MCF 10A (cell line): ENCODE measurements at regions not wholly inside any gene's neighbourhood (a gene's known extent, or its start where the extent isn't known, plus 50 kb on each side); places are given as distances from the start of the nearest gene placed in this dataset.

ENCODE experiments used
- BruUV-seq: library from RNA; stranded (reverse); fragments of 400-500 nt; replicated peaks from 2 replicates; lab custom pipeline; 2021; lab: Mats Ljungman, UMichigan
- CTCF ChIA-PET: fragments of 300-600 bp; sonication (Branson Sonifier 250); formaldehyde crosslinking; extraction: SDS; loops from one replicate; lab custom pipeline; 2021; ENCODE audit warnings: antibody characterized with exemption, inconsistent platforms; lab: Yijun Ruan, JAX
- POLR2A ChIA-PET: fragments of 300-600, 350-650 bp; sonication (Branson Sonifier 250); formaldehyde crosslinking; extraction: SDS; loops from one replicate; lab custom pipeline; 2020; ENCODE audit warnings: antibody characterized with exemption, inconsistent platforms; lab: Yijun Ruan, JAX
- DNase-seq: peaks from one replicate; pipeline ENCODE4 v3.0.0-alpha.2; 2018; ENCODE audit not compliant: unreplicated experiment
- H3K27ac Mint-ChIP-seq: one replicate; pipeline ENCODE4 v1.8.0; 2022; ENCODE audit warnings: mild to moderate bottlenecking, low read depth, mixed read lengths; ENCODE audit not compliant: unreplicated experiment
- H3K27me3 Mint-ChIP-seq: one replicate; pipeline ENCODE4 v1.8.0; 2022; ENCODE audit warnings: mixed read lengths; ENCODE audit not compliant: insufficient read depth, unreplicated experiment
- H3K36me3 Mint-ChIP-seq: one replicate; pipeline ENCODE4 v1.8.0; 2022; ENCODE audit warnings: mild to moderate bottlenecking, moderate library complexity, mixed read lengths; ENCODE audit not compliant: insufficient read depth, unreplicated experiment
- H3K4me1 Mint-ChIP-seq: one replicate; pipeline ENCODE4 v1.8.0; 2022; ENCODE audit warnings: mixed read lengths; ENCODE audit not compliant: insufficient read depth, unreplicated experiment
- H3K4me3 Mint-ChIP-seq: one replicate; pipeline ENCODE4 v1.8.0; 2022; ENCODE audit warnings: mild to moderate bottlenecking, moderate library complexity, mixed read lengths; ENCODE audit not compliant: unreplicated experiment
- H3K9me3 Mint-ChIP-seq: one replicate; pipeline ENCODE4 v1.8.0; 2022; ENCODE audit warnings: mixed read lengths; ENCODE audit not compliant: unreplicated experiment
- CTCF ChIP-seq: fragments of 200-600 bp; IDR thresholded peaks from one replicate; pipeline ENCODE4 v1.8.0; 2022; ENCODE audit warnings: antibody characterized with exemption, mild to moderate bottlenecking; ENCODE audit not compliant: unreplicated experiment
- intact Hi-C: fragments of 100-400 bp; cut with micrococcal nuclease; formaldehyde crosslinking; loops from 2 replicates; pipeline ENCODE4 v1.14.1; 2022

GRCh38 chr10:105973902-105974301, 1190.6 kb downstream of the SORCS1 start:
- BruUV-seq: no TSS peak
- Mint-ChIP-seq H3K36me3 (no peaks in the 10 kb centered on the region), H3K27ac (no peak overlapping the region), H3K4me1 (no peaks in the 10 kb centered on the region), H3K9me3 (no peaks in the 10 kb centered on the region), H3K4me3 (no peak overlapping the region), H3K27me3 (no peaks in the 10 kb centered on the region)
- POLR2A ChIA-PET: interaction anchor here (0.6 to 0.8 kb wide), 2 partner anchors 21 to 23 kb away, joined by 3 to 4 read pairs; no protein-coding TSS in a partner anchor
- intact Hi-C loops: no loop called here
- TF ChIP-seq CTCF: no peak
- CTCF ChIA-PET: interaction anchor here (0.6 to 7.6 kb wide), 10 partner anchors 10 to 715 kb away, joined by 3 to 96 read pairs (median 4); no protein-coding TSS in a partner anchor
- no peak for DNase-seq

DNA sequence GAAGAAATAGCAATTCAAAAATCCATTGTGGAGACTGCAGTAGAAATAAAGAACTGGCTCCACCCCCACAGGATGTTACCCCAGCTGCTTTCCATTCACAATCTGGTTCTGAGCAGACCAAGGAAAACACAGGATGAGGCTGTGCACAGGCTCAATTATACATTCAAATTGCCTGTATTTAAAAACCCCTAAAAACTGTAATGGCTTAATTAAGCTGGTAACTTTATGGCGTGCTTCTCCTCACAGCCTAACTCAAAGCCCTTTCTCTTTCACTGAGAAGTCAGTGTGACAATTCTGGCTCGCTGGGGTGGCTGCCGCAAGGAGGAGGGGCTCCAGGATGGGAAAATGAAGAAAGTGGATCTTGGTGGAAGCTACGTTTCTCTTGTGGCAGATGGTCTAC, 1191.1 kb downstream of the SORCS1 start:
- Mint-ChIP-seq H3K27ac (no peak overlapping the region), H3K4me3 (no peak overlapping the region), H3K36me3 (no peaks in the 10 kb centered on the region), H3K4me1 (no peaks in the 10 kb centered on the region), H3K27me3 (no peaks in the 10 kb centered on the region), H3K9me3 (no peaks in the 10 kb centered on the region)
- intact Hi-C loops: no loop called here
- ChIA-PET CTCF (interaction anchor here (0.7 to 7.6 kb wide), 5 partner anchors 21 to 738 kb away, joined by 3 to 96 read pairs (median 4); no protein-coding TSS in a partner anchor), POLR2A (interaction anchor here (0.6 kb wide), 1 partner anchor 23 kb away, joined by 3 read pairs; no protein-coding TSS in a partner anchor)
- no peak for TF ChIP-seq CTCF
- BruUV-seq: no TSS peak
- DNase-seq: no peak

DNA sequence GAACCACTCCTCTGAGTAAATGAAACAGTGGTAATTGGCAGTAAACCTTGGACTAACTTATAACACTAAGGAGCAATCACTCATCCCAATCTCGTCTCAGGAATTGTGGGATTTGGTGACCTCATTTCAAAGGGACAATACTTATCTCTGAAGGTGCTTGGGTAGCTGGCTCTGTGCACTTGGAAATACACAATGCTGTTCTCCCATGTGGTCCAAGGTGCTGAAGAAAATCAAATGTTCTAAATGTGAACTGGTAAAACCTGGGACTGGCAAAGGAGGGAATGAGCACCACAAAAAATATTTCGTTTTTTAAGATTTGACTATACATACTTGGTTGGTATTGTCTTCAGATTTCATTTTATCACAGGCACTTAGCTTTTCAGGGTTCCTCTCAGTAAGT, 1193.0 kb downstream of the SORCS1 start:
- H3K4me1 Mint-ChIP-seq: no peaks in the 10 kb centered on the region
- CTCF ChIA-PET: interaction anchor here (0.7 to 7.6 kb wide), 3 partner anchors 14 to 208 kb away, joined by 3 to 96 read pairs (median 3); no protein-coding TSS in a partner anchor
- DNase-seq: no peak
- no TSS peak for BruUV-seq
- H3K36me3 Mint-ChIP-seq: no peaks in the 10 kb centered on the region
- no peaks in the 10 kb centered on the region for H3K27me3 Mint-ChIP-seq
- H3K9me3 Mint-ChIP-seq: no peaks in the 10 kb centered on the region
- POLR2A ChIA-PET: no interaction called here
- TF ChIP-seq CTCF: no peak
- no peak overlapping the region for H3K27ac Mint-ChIP-seq
- H3K4me3 Mint-ChIP-seq: no peak overlapping the region
- intact Hi-C loops: no loop called here

GRCh38 chr10:105969884-105970377, 1194.6 kb downstream of the SORCS1 start:
- no TSS peak for BruUV-seq
- ChIA-PET CTCF (interaction anchor here (7.6 kb wide), 1 partner anchor 18 kb away, joined by 96 read pairs; no protein-coding TSS in a partner anchor), POLR2A (no interaction called here)
- no peaks in the 10 kb centered on the region for H3K27me3 Mint-ChIP-seq
- H3K9me3 Mint-ChIP-seq: no peaks in the 10 kb centered on the region
- no peak overlapping the region for H3K27ac Mint-ChIP-seq
- H3K4me3 Mint-ChIP-seq: no peak overlapping the region
- intact Hi-C loops: no loop called here
- TF ChIP-seq CTCF: no peak
- H3K36me3 Mint-ChIP-seq: no peaks in the 10 kb centered on the region
- no peaks in the 10 kb centered on the region for H3K4me1 Mint-ChIP-seq
- DNase-seq: no peak
